ENCODE measurements at regions not wholly inside any gene's neighbourhood (a gene's known extent, or its start where the extent isn't known, plus 50 kb on each side); places are given as distances from the start of the nearest gene placed in this dataset.

GRCh38 chr10:8235253-8236027 lies 181.0 kb downstream of the GATA3 start:
- no peaks in the 10 kb centered on the region for H4K20me1 ChIP-seq (ENCODE audit: insufficient read depth)
- H3K27ac ChIP-seq: no peak overlapping the region
- intact Hi-C loops (cut with micrococcal nuclease; ENCODE audit: unreplicated experiment): no loop called here
- no peak for DNase-seq
- BruUV-seq (replicated peaks): no TSS peak
- no peaks in the 10 kb centered on the region for H3F3A ChIP-seq (ENCODE audit: insufficient read depth, low read depth)
- CTCF ChIA-PET: interaction anchor here (0.6 kb wide), 1 partner anchor 97 kb away, joined by 6 read pairs; no protein-coding TSS in a partner anchor
- TF ChIP-seq EZH2 (IDR thresholded peaks at IDR 0.05; ENCODE audit: low read depth): no peak
- no peak for TF ChIP-seq CTCF (conservative IDR thresholded peaks at IDR 0.05)
- no peak overlapping the region for H2AFZ ChIP-seq
- H3K27me3 ChIP-seq (ENCODE audit: insufficient read depth, low read depth): no peaks in the 10 kb centered on the region
- no peak overlapping the region for H3K4me3 ChIP-seq
- no peaks in the 10 kb centered on the region for H3K4me1 ChIP-seq (replicated peaks; ENCODE audit: insufficient read depth)
- H3K4me2 ChIP-seq: no peak overlapping the region
- POLR2A ChIA-PET (ENCODE audit: unreplicated experiment): no interaction called here
- H3K9me3 ChIP-seq (ENCODE audit: insufficient read depth, low read depth): no peaks in the 10 kb centered on the region
- no peaks in the 10 kb centered on the region for H3K9me2 ChIP-seq (ENCODE audit: insufficient read depth)
- no peaks in the 10 kb centered on the region for H3K79me2 ChIP-seq (ENCODE audit: low read depth)
- H3K36me3 ChIP-seq (ENCODE audit: low read depth): no peaks in the 10 kb centered on the region

- Histone ChIP-seq H3K9me2 (ENCODE audit: insufficient read depth) (no peaks in the 10 kb centered on the region), H3K36me3 (ENCODE audit: low read depth) (no peaks in the 10 kb centered on the region), H3K4me3 (no peak overlapping the region), H3K4me1 (replicated peaks; ENCODE audit: insufficient read depth) (no peaks in the 10 kb centered on the region), H4K20me1 (ENCODE audit: insufficient read depth) (no peaks in the 10 kb centered on the region), H3K27me3 (ENCODE audit: insufficient read depth, low read depth) (no peaks in the 10 kb centered on the region), H3K4me2 (no peak overlapping the region), H3K79me2 (ENCODE audit: low read depth) (no peaks in the 10 kb centered on the region), H2AFZ (no peak overlapping the region), H3F3A (ENCODE audit: insufficient read depth, low read depth) (no peaks in the 10 kb centered on the region), H3K27ac (no peak overlapping the region), H3K9me3 (ENCODE audit: insufficient read depth, low read depth) (no peaks in the 10 kb centered on the region)
- TF ChIP-seq EZH2 (IDR thresholded peaks at IDR 0.05; ENCODE audit: low read depth) (no peak), CTCF (conservative IDR thresholded peaks at IDR 0.05) (no peak)
- DNase-seq: no peak
- POLR2A ChIA-PET (ENCODE audit: unreplicated experiment): no interaction called here
- intact Hi-C loops (cut with micrococcal nuclease; ENCODE audit: unreplicated experiment): no loop called here
- CTCF ChIA-PET: no interaction called here
- BruUV-seq (replicated peaks): no TSS peak
Measured at GRCh38 chr10:8238986-8239385, 184.5 kb downstream of the GATA3 start.

DNA sequence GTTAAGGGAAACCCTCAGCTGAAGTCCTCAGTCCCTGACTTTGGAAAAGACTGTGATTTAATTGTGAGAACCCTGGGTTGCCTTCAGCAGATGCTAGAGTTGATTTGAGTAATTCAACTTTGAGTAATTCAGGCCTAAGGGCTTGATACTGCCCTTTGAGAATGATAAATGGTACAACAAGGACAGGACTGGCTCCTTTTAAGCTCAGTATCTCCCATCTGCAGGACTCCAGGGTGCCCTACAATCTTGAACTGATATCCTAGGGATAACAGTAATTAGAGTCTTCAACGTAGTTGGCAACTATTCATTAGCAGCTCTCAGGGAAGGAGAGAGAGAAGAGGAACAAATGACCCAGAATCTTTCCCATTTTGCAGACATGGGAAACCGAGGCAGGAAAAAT lies 186.4 kb downstream of the GATA3 start:
- Histone ChIP-seq H3K79me2 (ENCODE audit: low read depth) (no peaks in the 10 kb centered on the region), H3K36me3 (ENCODE audit: low read depth) (no peaks in the 10 kb centered on the region), H3K4me1 (replicated peaks; ENCODE audit: insufficient read depth) (no peaks in the 10 kb centered on the region), H3K27me3 (ENCODE audit: insufficient read depth, low read depth) (no peaks in the 10 kb centered on the region), H3K9me3 (ENCODE audit: insufficient read depth, low read depth) (no peaks in the 10 kb centered on the region), H4K20me1 (ENCODE audit: insufficient read depth) (no peaks in the 10 kb centered on the region), H3F3A (ENCODE audit: insufficient read depth, low read depth) (no peaks in the 10 kb centered on the region), H2AFZ (no peak overlapping the region), H3K27ac (no peak overlapping the region), H3K4me2 (no peak overlapping the region), H3K9me2 (ENCODE audit: insufficient read depth) (no peaks in the 10 kb centered on the region), H3K4me3 (no peak overlapping the region)
- CTCF ChIA-PET: no interaction called here
- no TSS peak for BruUV-seq (replicated peaks)
- DNase-seq: no peak
- no peak for TF ChIP-seq EZH2 (IDR thresholded peaks at IDR 0.05; ENCODE audit: low read depth)
- TF ChIP-seq CTCF (conservative IDR thresholded peaks at IDR 0.05): no peak
- POLR2A ChIA-PET (ENCODE audit: unreplicated experiment): no interaction called here
- intact Hi-C loops (cut with micrococcal nuclease; ENCODE audit: unreplicated experiment): no loop called here
